ENCODE measurements at regions not wholly inside any gene's neighbourhood (a gene's known extent, or its start where the extent isn't known, plus 50 kb on each side); places are given as distances from the start of the nearest gene placed in this dataset.

GRCh38 chr3:14346642-14347041 is 55.8 kb upstream of the SLC6A6 start:
- DNase-seq (ENCODE audit: low spot score), result no peak
- in situ Hi-C loops (cut with HindIII; ENCODE audit: low sequenced_read_pairs), result no loop called here

DNA sequence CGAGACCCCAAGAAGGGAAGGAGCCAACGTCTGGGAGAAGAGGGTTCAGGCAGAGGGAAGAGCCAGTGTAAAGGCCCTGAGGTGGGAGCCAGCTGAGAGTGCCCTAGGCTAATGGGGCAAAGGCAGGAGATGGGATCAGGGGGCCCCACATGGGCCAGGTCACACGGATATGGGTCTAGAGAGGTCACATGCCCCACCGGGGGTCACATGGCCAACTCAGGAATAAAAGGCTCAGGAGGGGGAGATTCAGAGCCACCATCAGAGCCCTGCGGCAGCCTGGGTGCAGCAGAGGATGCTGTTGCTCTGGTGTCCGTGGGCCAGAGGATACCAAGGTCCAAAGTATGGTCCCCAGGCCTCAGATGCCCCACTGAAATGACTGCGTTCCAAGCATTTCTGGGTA is 55.3 kb upstream of the SLC6A6 start:
- DNase-seq (ENCODE audit: low spot score), result no peak
- in situ Hi-C loops (cut with HindIII; ENCODE audit: low sequenced_read_pairs), result no loop called here

DNA sequence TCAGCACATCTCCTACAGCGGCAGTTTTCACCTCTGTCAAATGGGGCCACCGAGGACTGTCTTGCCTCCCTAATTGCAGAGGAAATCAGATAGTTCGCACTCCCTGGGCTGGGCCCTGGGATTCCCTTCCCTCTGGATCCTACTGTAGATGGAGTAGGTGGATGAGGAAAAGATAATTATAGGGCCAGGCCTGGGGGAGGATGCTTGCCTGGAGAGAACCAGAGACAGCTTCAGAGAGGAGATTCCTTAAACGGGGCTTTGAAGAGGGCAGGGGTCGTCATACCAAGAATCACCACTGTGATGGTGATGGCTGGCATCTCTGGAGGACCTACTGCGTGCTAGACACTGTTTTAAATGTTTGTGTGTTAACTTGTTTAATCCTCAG is 50.8 kb upstream of the SLC6A6 start:
- in situ Hi-C loops (cut with HindIII; ENCODE audit: low sequenced_read_pairs), result no loop called here
- DNase-seq (ENCODE audit: low spot score), result no peak

DNA sequence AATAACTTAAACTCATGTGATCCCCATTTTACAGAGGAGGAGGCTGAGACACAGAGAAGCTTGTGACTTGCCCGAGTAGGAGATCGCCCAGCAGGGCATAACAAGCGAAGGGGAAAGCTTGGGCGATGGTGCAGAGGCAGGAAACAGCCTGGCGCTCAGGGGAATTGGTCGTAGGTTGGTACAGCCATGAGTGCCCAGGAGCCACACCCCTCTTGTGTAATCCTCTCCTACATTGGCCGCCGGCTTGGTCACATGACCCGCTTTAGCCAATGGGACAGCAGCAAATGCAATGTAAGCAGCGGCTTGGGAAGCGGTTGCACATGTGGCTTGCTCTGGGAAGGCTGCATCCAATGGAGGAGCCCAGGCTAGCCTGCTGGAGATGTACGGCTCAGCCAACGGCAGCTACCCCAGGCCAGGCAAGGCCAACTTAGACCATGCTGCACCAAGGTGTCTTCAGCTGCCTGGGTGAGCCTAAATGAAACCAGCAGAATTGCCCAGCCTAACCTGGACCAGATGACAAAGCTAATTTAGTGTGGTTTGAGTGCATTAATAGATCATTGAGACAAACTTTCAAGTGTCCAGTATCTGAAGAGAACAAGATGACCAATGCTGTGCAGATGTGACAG is 50.3 kb upstream of the SLC6A6 start:
- in situ Hi-C loops (cut with HindIII; ENCODE audit: low sequenced_read_pairs), result no loop called here
- peak; percentile 43 for DNase-seq (ENCODE audit: low spot score)
